ENCODE measurements at regions not wholly inside any gene's neighbourhood (a gene's known extent, or its start where the extent isn't known, plus 50 kb on each side); places are given as distances from the start of the nearest gene placed in this dataset.

- TF ChIP-seq, protein P1, sequence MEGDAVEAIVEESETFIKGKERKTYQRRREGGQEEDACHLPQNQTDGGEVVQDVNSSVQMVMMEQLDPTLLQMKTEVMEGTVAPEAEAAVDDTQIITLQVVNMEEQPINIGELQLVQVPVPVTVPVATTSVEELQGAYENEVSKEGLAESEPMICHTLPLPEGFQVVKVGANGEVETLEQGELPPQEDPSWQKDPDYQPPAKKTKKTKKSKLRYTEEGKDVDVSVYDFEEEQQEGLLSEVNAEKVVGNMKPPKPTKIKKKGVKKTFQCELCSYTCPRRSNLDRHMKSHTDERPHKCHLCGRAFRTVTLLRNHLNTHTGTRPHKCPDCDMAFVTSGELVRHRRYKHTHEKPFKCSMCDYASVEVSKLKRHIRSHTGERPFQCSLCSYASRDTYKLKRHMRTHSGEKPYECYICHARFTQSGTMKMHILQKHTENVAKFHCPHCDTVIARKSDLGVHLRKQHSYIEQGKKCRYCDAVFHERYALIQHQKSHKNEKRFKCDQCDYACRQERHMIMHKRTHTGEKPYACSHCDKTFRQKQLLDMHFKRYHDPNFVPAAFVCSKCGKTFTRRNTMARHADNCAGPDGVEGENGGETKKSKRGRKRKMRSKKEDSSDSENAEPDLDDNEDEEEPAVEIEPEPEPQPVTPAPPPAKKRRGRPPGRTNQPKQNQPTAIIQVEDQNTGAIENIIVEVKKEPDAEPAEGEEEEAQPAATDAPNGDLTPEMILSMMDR (IDR thresholded peaks at IDR 0.05), result no peak
- no peak for DNase-seq (ENCODE audit: low spot score)
- no peak for ATAC-seq (ENCODE audit: low FRiP score)
Observed at GRCh38 chr22:27299181-27300085, 502.1 kb downstream of the MN1 start.

DNA sequence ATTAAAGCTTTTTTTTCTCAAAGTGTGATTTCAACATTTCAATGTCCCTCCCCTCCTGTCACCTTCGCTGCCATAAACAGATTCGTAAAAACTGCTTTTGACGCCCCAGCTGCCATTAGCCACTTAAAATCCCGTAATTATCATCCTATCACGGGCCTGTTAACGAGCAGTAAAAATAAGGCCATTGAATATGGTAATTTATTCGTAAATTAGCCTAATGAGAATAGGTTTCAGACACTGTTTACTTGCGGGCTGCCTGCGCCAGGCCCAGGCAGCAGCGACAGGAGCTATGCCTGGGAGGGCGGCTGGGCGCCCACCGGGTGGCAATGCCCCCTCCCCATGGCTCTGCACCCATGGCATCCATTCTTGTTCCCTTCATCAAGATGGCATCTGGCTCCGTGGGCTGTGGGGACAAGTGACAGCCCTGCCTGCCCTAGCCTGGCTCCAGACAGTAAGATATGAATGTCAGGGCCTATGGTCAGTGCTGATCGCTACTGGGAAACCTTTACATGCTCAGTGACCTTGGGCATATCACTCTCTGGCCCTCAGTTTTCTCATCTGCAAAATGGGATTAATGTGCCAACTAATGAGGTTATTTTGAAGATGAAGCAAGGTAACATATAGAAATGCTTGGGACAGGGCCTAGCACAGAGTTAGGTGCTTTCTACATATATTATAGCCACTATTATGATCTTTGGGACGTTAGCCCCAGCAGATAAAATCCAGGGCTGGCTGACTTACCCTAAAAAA is 500.8 kb downstream of the MN1 start:
- ATAC-seq (ENCODE audit: low FRiP score), result no peak
- TF ChIP-seq, protein P1 (IDR thresholded peaks at IDR 0.05), result no peak

GRCh38 chr22:27302501-27302900 is 499.1 kb downstream of the MN1 start:
- TF ChIP-seq, protein P1 (IDR thresholded peaks at IDR 0.05), result no peak
- no peak for ATAC-seq (ENCODE audit: low FRiP score)
- no peak for DNase-seq (ENCODE audit: low spot score)

More for the DNA sequence above, 500.8 kb downstream of the MN1 start:
- DNase-seq (ENCODE audit: low spot score), result no peak

DNA sequence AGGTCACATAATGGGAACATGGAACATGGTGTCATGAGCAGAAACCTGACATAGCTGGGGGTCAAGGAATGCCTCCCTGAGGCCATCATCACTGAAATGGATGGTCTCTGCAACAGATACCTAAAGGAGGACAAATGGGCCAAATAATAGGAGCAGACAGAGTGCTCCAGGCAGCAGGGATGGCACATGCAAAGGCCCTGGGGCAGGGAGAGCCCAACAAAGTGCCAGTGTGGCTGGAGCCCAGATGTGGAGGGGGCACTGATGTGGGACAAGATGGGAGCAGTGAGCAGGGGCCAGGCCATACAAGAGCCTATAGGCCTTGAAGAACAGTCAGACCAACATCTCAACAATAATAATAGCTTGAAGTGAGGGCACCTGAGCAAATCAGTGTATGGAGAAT is 497.8 kb downstream of the MN1 start:
- ATAC-seq (ENCODE audit: low FRiP score) (no peak), DNase-seq (ENCODE audit: low spot score) (no peak)
- TF ChIP-seq, protein P1 (IDR thresholded peaks at IDR 0.05), result no peak

DNA sequence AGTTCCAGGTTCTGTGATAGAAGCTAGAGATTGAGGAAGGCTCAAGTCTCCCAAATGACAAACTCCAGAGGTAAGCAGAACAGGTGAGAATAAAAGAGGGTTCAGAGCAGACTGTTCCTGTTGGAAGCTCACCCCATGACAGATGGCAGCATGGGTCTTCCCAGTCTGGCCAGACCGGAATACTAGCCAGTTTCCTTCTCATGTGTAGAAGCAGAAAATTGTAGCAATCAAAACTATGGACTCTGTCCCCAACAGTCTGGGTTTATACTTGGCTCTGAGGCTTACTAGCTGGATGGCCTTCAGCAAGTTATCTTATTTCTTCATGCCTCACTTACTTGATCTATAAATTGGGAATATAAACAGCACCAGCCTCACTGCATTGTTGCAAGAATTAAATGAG is 494.8 kb downstream of the MN1 start:
- DNase-seq (ENCODE audit: low spot score) (no peak), ATAC-seq (ENCODE audit: low FRiP score) (no peak)
- TF ChIP-seq, protein P1 (IDR thresholded peaks at IDR 0.05), result no peak

- TF ChIP-seq, protein P1 (IDR thresholded peaks at IDR 0.05), result no peak
- no peak for ATAC-seq (ENCODE audit: low FRiP score)
- DNase-seq (ENCODE audit: low spot score), result no peak
Observed at GRCh38 chr22:27307545-27308247, 493.9 kb downstream of the MN1 start.
